HG03558 (cell line): ENCODE measurements at regions not wholly inside any gene's neighbourhood (a gene's known extent, or its start where the extent isn't known, plus 50 kb on each side); places are given as distances from the start of the nearest gene placed in this dataset.

Experiments
- ATAC-seq: cut with Tn5 transposase; IDR thresholded peaks from one replicate; pipeline ENCODE4 v1.9.1; 2021; ENCODE audit warnings: moderate number of reproducible peaks; ENCODE audit not compliant: unreplicated experiment; ENCODE audit errors: extremely low read depth

DNA sequence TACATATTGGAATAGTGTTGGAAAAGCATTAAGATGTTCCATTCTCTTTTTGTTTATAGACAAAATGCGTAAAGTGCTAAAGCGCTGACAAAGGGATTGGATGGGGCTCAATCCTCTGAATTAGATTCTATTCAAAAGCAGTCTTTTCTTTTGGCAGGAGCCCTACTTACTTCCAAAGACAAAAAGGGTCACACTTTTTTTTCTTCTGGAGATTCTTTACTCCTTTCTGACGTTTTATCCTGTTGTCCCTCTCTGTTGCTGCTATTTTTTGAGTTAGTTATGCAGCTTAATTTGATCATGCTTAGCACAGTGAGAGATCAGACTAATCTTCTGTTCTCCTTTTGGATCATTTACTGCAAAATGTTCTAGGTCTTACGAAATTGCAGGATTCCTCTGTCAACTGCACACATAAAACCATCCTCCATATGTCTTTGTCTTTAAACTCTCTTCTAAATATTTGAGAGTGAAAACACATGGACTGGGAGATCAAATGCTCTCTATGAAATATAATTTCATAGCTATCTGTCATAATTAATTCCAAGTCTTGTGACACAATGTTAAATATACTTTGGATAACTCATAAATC is 656.4 kb upstream of the ADGRL2 start:
- ATAC-seq: no peak

GRCh38 chr1:81142099-81142826 is 658.5 kb upstream of the ADGRL2 start:
- no peak for ATAC-seq

DNA sequence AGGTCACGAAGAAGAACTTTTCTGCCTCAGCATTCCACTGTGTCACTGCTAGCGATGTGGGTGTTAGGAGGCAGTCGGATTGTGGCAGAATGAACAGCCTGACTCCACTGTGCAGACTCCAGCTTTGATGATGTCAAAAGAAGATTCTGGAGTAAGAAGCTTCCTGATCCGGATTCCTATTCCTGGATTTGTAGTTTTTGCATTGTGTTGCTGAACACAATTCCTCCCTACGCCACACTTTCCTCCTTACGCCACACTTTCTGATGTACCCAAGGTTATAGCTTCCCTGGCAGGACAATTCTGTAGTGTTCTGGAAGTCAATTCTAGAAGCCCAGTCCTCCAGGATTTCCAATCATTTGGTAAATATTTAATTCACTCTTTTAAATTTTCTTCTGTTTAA is 665.2 kb upstream of the ADGRL2 start:
- no peak for ATAC-seq

- ATAC-seq: no peak
Measured at GRCh38 chr1:81129776-81130175, 671.0 kb upstream of the ADGRL2 start.

DNA sequence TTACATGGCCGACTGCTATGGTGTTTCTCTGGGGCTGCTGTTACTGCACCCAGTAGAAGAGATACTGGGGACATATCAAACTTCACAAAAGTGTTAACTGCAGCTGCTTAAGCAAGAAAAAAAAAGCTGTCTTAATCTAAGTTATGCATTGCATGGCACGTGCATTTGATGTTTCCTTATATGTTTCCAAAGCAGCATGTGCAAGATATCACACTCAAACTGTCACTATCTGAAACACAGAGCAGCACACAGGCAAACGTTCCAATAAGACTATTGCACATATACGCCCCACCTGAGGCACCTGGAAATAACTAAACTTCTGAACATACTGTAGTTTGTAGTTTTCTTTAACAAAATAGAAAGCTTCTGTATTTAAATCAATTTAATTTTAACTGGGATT is 671.4 kb upstream of the ADGRL2 start:
- no peak for ATAC-seq

- ATAC-seq: no peak
Measured at GRCh38 chr1:81128079-81128478, 672.7 kb upstream of the ADGRL2 start.

DNA sequence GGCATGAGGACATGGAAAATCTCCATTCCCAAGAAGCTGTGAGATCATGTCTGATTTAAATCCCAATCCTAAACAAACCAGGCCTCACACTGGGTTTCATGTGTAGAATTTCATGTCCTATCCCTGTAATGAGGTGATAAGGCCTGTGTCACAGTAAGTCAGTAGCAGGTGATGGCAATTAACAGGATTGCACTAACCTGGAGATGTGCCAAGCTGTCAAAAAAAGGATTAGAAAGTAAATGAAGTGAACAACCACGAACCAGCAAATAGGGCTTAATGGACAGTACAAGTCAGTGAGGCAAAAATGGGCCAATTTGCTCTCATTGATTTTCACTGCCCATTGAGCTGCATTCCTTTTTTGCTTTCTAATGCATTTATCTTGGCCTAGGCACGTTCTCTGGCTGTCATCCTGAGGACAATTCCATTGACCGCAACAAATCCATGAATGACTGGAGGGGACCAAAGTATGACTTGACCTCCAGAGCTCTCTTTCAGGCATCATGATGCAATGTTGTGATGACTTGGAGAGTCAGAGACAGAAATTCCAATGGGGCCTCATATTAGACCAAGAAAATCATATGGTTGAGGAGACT is 673.6 kb upstream of the ADGRL2 start:
- no peak for ATAC-seq

GRCh38 chr1:81125672-81126071 is 675.1 kb upstream of the ADGRL2 start:
- ATAC-seq: no peak

DNA sequence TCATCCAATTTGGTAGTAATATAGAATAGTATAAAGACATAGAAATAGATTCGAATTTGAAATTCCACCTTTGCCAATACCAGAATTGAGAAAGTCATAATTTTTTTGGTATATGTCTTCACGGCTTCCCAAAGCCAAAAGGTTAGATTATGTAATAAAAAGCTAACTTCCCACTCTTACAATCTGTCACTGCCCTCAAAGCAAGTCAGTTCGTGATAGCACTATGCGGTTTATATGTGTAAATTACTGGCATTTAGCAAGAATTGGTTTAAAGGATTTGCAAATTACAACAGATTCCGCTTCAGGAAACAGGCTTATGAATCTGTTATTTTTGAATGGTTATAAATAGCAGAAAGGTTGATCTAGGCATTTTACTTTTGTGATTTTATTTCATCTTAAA is 679.4 kb upstream of the ADGRL2 start:
- no peak for ATAC-seq

DNA sequence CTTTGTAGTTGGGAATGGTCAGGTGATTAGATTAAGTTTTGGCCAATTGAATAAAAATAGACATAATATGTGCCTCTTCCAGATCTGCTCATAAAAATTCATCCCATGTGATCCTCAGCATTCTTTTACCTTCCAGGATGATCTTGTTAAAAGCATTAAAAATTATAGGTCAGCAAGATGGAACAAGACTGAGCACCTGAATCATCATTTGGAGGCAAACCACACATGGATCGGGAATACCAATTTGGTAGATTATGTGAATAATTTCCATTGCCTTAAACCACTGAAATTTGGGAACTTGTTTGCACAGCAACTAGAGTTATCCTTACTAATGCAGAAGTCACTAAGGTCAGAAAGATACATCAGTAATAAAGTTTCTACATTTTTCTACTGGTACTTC is 681.4 kb upstream of the ADGRL2 start:
- ATAC-seq: no peak

DNA sequence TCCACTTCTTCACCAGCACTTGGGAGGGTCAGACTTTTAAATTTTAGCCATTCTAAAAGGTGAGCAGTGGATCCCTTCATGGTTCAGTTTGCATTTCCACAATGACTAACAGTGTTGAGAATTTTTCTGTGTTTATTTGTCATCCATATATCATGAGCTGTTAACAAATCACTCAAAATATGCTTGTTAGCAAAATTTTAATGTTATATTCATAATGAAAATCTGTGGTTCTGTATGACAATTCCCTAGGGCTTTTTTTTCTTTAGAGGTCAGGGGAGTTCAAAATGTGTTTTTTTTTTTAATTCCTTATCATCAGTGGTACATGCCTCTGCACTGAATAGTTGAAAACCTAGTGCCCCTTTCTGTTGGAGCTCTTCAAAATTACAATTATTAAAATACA is 682.2 kb upstream of the ADGRL2 start:
- no peak for ATAC-seq

GRCh38 chr1:81115422-81115821 is 685.3 kb upstream of the ADGRL2 start:
- ATAC-seq: no peak

- ATAC-seq: no peak
Measured at GRCh38 chr1:81114191-81114590, 686.5 kb upstream of the ADGRL2 start.

- no peak for ATAC-seq
Measured at GRCh38 chr1:81113688-81114087, 687.0 kb upstream of the ADGRL2 start.

- ATAC-seq: no peak
Measured at GRCh38 chr1:81111818-81112217, 688.9 kb upstream of the ADGRL2 start.

DNA sequence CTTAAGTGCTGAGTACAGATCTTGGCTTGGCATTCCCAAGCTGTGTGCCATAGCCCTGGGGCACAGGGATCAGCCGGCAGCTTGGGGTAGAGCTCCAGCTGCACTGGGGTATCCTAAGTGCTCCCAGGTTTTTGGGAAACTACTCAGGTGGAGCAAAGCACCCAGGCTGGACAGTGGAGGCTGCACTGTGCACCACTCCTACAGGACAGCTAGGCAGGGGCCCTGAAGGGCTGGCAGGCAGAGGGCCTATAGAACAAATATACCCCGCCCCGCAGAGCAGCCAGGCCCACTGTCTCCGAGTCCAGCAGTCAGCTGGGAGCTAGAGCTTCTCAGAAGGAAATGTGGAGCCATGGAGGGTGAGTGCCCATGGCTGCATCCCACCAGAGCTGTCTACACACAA is 691.7 kb upstream of the ADGRL2 start:
- ATAC-seq: no peak

- no peak for ATAC-seq
Measured at GRCh38 chr1:81097860-81098259, 702.9 kb upstream of the ADGRL2 start.

DNA sequence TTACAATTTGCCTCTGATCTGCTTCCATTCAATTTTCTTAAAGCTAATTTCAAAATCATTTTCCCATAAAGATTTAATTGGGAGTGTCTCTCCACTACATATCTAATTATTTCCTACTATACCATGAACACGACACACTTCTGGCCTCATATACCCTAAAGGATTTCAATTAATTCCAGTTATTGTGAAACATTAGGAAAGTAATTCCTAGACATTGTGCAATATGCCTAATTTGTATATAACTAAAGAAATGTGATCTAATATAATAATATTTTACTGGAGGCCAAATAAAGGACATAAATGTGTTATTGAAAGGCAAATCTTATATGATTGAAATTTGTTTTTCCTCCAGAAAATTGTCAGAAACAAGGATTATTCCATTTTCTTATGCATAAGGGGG is 727.2 kb upstream of the ADGRL2 start:
- ATAC-seq: no peak

- ATAC-seq: no peak
Measured at GRCh38 chr1:81071969-81072753, 728.6 kb upstream of the ADGRL2 start.

- ATAC-seq: no peak
Measured at GRCh38 chr1:81071072-81071858, 729.5 kb upstream of the ADGRL2 start.
